GM21423 (cell line): ENCODE measurements at regions not wholly inside any gene's neighbourhood (a gene's known extent, or its start where the extent isn't known, plus 50 kb on each side); places are given as distances from the start of the nearest gene placed in this dataset.

Source experiments
- ATAC-seq: cut with Tn5 transposase; IDR thresholded peaks from one replicate; pipeline ENCODE4 v1.9.1; 2021; ENCODE audit warnings: mild to moderate bottlenecking, moderate library complexity; ENCODE audit not compliant: unreplicated experiment

DNA sequence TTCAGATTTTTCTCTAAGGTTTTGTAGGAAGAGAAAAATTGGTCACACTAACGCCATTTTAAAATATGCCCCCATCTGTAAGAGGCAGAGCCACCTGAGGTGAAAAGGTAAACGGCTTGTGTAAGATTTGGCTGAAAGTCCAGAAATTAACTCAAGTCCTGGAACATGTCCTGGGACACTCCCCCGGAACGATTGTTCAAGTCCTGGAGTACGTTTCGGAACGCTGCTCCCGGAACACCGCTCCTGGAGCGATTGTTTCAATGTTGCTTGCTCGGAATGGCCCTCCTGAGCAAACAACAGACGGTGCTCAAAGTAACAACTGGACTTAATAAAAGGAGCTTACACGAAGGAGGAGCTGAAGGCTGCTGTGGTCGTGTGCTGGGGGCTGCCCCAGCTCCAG lies 796.5 kb upstream of the SLIT2 start:
- no peak for ATAC-seq

DNA sequence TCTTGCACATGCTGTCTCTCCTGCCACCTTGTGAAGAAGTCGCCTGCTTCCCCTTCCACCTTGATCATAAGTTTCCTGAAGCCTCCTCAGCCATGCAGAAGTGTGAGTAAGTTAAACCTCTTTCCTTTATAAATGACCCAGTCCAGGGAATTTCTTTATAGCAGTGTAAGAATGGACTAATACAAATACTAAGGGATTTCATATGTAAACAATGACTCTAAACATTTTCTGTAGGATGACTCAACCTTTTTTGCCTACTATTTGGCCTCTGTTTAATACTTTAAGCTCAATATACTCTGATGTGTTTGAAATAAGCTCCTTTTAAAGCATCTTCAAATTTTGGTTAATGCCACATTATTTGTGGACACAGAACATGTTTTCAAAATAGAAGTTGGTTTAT lies 813.5 kb upstream of the SLIT2 start:
- no peak for ATAC-seq

DNA sequence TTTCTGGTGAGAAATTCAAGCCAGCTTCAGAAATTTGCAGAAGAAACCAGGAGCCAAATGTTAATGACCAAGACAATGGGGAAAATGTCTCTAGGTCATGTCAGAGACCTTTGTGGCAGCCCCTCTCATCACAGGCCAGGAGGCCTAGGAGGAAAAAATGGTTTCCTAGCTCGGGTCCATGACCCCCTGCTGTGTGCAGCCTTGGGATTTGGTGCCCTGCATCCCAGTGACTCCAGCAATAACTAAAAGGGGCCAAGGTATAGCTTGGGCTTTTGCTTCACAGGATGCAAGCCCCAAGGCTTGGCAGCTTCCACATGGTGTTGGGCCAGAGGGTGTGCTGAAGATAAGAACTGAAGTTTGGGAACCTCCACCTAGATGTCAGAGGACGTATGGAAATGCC lies 814.7 kb upstream of the SLIT2 start:
- ATAC-seq = no peak

DNA sequence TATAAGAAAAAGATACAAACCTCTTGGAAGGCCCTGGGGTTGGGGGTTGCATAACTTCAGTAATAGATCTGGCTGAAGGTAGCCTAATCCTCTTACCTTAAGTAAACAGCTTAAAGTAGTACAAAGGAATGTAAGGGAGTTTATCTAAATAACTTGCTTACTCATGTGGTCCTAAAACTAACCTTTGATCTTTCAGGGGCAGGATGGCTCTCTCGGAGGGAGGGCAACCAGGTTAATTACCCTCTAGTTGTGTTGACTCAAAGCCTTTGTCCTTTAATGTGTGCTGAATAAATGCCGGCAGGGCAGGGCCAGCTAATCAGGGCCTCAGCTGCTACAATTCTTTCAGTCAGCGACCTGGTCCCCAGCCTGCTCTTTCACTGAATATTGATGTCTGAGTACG lies 822.0 kb upstream of the SLIT2 start:
- ATAC-seq = no peak

DNA sequence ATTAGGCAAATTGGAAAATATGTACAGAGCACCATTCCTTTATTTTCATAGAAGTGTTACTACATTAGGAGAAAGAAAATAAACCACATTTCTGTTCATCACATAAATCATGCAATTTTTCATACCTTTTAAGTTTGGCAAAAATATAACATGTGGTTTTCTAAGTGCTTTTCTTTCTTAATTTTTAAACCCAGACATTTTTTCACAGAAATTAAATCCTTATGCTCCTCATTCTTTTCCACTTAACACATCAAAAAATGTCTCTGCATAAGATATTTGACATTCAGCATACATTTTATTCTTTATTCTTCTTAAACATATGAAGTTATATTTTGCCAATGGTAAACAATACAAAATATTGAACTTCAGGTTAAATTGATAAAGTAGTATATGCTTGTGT lies 826.6 kb upstream of the SLIT2 start:
- no peak for ATAC-seq

GRCh38 chr4:19417256-19417655 lies 834.4 kb upstream of the SLIT2 start:
- ATAC-seq = no peak

GRCh38 chr4:19416146-19416545 lies 835.6 kb upstream of the SLIT2 start:
- no peak for ATAC-seq

DNA sequence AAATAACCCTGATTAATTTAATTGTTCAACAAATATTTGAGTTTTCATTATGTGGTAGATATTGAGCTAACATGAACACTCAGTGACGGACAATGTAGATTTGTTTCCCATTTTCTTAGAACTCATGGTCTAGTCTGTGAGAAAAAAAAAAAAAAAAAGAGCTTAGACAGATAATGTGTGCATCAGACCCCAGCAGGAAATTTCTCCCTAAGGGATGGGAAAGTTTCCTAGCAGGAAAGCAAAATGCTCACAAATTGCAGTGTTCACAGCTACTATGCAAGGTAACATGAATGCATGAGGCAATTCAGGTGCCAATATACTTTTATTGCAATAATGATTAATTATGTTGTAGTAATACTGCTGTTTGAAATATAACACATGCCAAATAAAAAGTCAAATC lies 843.2 kb upstream of the SLIT2 start:
- ATAC-seq = no peak

GRCh38 chr4:19406789-19407188 lies 844.9 kb upstream of the SLIT2 start:
- no peak for ATAC-seq

- ATAC-seq = no peak
Observed at GRCh38 chr4:19403786-19404370, 847.8 kb upstream of the SLIT2 start.

- no peak for ATAC-seq
Observed at GRCh38 chr4:19402581-19403065, 849.1 kb upstream of the SLIT2 start.

DNA sequence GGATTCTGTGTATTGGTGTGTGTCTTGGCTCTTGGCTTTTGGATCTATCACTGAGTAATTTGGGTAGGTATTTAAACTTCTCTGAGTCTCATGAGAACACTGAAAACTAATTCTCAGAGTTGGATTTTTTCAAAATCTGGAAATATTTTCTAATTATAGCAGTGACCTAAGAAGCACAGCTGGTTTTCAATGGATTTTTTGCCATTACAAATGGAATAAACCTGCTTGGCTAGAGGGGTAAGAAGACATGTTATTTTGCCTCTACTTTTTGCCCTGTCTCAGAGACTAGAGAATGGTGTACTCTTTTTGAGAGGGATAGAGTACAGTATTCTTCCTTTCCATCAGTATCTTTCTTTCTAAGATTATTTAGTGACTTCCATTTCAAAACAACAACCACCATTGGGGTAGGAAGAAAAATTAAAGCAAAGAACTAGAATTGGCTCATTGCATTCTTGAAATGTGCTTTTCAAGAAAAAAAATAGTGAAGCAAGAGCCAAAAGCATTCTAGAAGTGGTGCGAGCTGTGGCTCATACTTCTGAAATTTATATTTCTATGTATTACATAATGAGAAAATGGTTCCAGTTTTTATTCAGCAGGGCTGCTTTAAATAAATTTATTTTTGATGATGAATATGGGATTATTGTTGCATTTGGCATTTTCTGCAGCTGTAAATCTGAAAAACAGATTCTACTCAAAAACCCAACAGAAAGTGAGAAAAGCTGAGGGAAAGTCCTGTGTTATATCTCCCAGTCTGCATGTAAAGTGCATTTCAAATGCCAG lies 850.2 kb upstream of the SLIT2 start:
- no peak for ATAC-seq

DNA sequence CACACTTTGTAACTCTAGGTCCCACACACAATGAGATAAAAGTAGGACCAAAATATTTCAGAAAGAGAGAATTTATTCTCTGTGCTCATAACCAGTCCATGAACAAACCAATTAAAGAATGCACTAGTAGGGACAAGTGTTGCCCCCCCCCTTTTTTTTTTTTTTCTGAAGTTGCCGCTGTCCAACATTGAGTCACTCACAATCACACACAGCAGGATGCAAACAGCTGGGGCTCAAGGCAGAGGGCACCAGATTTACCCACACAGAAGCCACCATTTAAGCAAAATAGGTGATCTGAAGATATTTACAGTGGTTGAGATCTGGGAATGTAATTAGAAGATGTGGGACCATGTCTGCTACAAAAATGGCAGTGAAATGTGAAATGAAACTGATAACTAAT lies 850.9 kb upstream of the SLIT2 start:
- ATAC-seq = no peak

DNA sequence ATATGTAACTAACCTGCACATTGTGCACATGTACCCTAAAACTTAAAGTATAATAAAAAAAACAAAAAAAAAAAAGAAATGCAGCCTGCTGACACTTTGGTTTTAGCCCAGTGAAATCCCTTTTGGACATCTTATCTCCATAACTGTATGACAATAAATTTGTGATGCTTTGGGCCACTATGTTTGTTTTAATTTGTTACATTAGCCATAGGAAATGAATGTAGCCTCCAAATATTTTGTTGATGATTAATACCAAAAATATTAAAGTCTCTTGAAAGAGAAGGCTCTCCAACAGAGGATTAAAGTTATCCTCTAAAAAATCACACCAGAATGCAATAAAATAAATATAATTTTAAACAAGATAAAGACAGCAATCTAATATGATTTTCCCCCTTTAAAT lies 852.7 kb upstream of the SLIT2 start:
- ATAC-seq = no peak

GRCh38 chr4:19386786-19387185 lies 864.9 kb upstream of the SLIT2 start:
- no peak for ATAC-seq

DNA sequence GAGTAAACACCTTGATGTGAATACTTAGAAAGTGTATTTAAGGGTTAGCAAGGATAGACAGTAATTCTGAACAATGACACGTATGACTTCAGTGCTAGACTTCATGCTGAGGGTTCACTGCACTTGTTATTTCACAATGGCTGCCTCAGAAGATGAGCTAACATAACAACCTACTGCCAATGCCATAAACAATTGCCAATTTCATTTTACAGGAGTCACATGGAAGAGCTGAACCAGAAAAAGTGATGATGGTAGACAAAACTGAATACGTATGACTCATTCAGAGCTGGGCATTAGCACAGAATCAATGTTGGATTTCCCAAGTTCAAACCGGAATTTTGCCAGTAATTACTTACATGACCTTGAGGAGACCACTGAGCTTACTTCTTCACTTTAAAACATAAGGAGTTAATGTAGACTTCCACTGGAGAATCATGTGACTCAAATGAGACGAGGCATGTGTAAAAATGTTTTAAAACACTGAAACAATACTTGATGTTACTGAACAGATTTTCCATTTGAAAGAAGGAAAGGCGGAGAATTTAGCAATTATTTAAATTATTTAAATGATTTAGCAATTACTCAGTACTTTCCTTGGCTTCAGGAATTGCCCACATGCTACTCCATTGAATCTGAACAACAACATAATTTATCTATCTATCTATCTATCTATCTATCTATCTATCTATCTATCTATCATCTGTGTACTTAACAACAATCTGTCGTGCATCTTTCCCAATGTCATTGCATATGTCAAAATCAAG lies 868.5 kb upstream of the SLIT2 start:
- no peak for ATAC-seq

GRCh38 chr4:19381068-19381467 lies 870.6 kb upstream of the SLIT2 start:
- no peak for ATAC-seq

DNA sequence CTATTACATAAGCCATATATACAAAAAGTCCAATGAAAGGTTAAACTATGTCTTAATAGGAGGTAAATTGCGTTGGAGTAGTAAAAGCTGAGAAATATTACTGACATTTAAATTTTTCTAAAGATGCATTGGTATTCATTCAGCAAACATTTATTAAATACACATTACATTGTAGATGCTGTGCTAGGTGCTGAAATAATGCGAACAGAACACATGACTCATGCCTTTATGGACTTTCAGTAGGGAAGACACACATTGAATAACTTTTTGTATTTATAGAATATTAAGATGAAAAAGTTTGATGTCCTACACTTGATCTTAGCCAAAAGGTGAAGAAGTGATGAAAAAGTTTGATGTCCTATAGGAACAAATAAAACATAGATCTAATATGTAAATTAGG lies 871.1 kb upstream of the SLIT2 start:
- no peak for ATAC-seq

DNA sequence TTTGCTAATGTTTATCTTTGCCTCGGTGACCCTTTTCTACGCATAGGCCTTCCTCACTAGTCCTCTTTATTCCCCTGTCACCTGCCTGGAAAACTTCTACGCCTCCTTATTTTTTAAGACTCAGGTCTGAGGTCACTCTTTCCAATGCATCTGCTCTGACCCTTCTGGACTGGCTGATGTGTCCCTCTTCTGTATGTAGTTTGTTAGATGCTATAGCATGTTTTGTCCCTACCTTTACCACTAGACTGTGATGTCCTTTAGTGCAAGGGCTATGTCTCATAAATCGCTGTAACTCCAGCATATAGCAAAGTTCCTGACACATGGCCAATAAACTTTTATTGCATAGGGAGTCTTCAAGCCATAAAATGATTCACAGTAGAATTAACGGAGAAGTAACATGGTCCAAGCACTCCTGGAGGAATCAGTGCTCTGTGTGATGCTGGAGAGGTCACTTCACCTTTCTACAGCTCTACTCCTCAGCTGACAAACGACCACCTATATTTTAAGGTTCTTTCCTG lies 872.5 kb upstream of the SLIT2 start:
- no peak for ATAC-seq

DNA sequence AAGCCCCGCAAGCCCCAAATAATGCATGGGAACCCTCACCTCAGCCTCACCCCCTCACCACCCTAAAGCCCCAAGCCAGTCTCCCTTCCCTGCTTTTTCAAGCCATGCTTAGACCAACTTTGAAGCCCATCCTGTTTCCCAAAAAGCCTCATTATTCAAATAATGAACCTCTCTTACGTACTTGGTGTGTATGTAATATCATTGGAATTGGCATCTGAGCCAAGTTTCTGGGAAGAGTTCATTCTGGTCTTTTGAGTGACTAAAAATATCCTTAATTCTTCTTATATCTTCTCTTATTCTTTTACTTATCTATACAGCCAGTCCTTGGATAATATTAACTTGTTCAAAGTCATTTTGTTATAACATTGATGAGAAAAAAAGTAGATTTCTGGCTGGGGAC lies 875.8 kb upstream of the SLIT2 start:
- ATAC-seq = no peak

DNA sequence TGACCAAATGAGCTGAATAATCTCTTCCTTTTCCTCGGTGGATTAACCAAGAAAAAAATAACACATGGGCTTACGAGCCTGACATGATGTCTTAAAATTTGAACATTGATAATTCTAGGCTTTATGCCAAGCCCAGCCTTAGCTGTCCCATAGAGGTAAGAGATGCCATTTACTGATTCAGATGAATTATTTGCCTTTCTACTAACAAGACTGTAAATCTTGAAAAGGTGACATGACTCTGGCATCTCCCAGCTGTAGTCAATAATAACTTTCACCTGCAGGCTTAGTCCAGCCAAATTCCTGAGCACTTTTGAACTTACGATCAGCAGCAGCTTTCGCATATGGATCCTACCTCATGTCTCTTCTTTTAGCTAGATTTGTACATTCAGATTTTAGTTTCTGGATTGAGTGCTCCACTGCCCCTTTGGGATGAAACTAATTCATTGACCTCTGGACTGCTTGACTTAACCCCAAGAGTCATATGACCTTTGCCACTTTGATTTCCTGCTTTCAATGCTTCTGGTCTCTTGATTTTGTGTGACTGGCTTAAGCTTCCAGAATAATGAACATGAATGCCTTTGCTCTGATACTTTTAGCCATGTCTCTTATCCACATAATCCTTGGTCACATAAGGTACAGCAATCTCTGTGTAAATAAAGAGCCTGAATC lies 876.4 kb upstream of the SLIT2 start:
- ATAC-seq = no peak
